Hindlimb muscle (tissue), 1 donor: ENCODE measurements at regions not wholly inside any gene's neighbourhood (a gene's known extent, or its start where the extent isn't known, plus 50 kb on each side); places are given as distances from the start of the nearest gene placed in this dataset.

ENCODE experiments used
- DNase-seq: peaks from one replicate; pipeline ENCODE4 v3.0.0-alpha.2; 2013

DNA sequence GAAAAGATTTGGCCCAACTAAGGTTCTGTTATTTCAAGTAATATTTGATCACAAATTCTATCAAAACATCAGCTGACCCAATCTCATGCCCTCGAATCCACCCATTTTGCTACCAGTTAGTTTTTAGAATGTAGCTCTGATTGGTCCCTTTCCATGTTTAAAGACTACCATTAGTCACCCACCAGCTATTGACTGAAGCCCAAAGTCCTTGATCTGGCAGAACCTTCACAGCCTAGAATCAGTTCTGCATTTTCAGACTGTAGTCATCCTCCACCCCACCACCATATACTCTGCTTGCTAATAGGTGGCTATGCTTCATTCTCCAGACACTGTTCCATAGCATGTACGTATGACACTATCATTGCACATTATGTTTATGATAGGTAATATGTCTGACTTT lies 182.2 kb upstream of the TARS1 start:
- DNase-seq = no peak

- DNase-seq = no peak
Measured at GRCh38 chr5:33260098-33260497, 180.7 kb upstream of the TARS1 start.

DNA sequence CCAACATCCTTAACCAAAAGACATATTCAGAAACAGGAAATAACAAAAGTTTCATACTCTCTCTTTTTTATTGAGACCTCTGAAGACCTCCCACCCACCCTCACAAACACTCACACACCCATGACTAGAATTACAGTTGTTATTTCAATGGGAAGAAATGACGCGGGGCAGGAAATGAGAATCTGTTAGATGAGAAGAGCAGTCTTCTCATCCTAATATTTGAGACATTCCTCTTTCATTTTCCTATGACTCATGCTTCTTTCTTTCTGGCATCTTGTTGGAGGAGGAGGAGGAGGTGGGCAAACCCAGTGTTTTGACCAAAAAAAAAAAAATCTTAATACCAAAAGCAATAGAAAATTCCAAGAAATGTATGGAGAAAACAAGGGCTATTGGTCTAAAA lies 179.5 kb upstream of the TARS1 start:
- no peak for DNase-seq

DNA sequence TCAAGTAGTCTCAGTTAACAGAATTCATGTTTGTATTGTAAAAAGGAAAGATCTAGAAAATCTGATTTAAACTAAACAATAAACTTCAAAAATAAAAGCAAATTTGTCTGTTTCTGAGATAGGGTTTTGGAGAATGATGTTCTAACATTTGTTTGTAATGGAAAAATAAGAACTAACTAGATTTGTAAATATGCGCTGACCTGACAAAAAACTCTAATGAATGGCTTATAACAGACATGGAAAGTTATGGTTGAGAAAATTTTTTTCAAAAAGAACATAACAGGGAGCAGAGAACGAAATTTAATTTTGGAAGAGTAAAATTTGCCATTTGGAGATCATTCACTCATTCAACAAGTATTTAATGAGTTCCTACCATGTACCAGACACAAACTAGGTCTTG lies 179.0 kb upstream of the TARS1 start:
- DNase-seq = no peak

DNA sequence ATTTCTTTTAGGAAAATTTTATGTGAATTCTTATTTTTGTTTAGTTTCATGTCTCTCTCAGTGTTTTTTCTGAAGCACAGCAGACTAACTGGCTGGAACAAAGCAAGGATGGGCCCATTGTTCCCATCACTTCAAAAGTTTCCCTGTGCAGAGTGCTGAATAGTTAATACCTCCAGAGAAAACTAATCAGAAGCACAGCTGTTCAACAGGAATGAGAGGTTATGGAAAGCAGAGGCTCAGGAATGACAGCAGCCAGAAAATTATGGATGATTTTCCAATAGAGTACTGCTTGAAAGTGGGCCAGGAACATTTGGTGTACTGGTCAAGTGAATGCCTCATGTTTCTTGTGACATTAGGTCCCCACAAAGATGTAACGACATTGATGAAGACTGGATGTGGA lies 173.0 kb upstream of the TARS1 start:
- peak; percentile 54 for DNase-seq

- peak; percentile 46 for DNase-seq
Measured at GRCh38 chr5:33268374-33268773, 172.4 kb upstream of the TARS1 start.

DNA sequence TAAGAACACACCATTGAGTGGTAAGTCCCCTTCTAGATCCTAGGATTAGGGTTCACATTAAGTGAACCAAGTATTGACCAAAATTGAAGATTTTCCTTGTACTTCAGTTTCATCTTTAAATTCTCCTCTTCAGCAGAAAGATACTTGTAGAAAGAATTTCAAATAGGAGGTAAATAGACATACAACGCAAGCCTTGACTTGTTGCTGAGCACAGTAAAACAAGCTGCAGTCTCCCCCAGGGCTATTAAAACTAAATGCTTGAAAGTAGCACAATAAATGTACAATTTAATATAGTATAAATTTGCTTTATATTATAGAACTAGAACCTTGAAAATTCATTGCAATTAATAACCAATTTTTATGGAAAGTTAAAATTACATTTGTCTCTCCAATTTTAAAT lies 170.1 kb upstream of the TARS1 start:
- no peak for DNase-seq

GRCh38 chr5:33271606-33272005 lies 169.2 kb upstream of the TARS1 start:
- DNase-seq = no peak

DNA sequence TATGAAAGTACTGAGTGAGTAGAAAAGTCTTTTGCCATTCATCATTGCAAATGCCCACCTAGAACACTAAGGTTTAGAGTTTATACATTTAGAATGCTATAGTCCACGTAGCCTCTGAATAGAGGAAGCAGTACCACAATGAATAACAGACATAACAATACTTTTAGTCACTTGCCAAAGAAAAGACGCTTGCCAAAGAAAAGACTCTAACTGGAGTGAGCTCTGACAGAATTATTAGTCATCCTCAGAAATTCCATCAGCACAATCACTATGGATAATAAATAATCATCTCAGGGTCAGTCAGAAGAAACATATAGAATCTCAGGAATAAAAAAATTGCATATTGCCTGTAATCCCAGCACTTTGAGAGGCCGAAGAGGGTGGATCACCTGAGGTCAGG lies 168.5 kb upstream of the TARS1 start:
- no peak for DNase-seq

DNA sequence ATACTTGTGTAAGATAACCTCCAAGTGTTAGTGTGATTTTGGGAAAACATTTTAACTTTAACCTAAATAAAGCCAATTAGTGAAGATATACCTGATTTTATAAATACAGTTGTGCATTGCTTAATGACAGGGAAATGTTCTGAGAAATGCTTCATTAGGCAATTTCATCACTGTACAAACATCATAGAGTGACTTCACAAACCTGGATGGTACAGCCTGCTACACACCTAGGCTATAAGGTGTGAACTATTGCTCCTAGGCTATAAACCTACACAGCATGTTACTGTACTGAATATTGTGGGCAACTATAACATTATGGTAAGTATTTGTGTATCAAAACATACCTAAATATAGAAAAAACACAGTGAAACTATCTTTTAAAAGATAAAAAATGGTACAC lies 166.8 kb upstream of the TARS1 start:
- no peak for DNase-seq

DNA sequence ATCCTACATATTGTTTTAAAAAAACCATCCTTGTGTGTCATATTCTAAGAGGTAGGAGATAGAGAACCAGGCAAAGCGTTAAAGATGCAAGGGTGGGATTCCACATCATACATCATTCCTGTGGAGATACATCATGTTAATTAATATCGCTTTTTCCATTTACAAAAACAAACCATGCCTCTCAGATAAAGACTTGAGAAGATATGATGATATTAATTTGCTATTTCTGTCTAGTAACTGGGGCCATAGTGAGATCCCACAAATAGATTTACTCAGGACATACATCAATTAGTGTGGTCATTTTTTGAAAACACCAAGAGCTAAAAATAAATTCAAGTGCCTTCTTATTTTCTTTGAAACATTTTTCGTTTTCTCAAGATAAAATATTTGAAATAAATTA lies 165.4 kb upstream of the TARS1 start:
- DNase-seq = no peak

- no peak for DNase-seq
Measured at GRCh38 chr5:33275921-33276627, 164.7 kb upstream of the TARS1 start.

- no peak for DNase-seq
Measured at GRCh38 chr5:33276628-33276950, 164.2 kb upstream of the TARS1 start.

- no peak for DNase-seq
Measured at GRCh38 chr5:33277061-33277650, 163.6 kb upstream of the TARS1 start.

DNA sequence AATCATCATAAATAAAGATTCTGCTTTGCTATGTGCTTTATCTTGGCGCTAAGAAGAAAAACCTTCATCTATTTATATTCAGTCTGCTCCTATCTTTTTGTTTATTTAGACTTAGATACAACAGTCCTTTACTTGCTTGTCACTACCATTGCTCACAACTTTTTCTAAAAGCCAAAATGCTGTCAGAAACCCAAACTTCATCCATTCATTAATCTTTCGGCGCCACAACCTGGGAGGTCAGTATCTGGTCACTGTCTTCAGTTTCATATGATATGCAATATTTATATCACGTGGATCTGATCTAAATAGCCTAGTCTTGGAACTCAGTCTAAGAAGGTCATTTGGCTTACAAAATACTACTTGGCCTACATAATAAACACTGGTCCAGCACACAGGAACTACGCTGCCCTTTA lies 159.3 kb upstream of the TARS1 start:
- DNase-seq = no peak

DNA sequence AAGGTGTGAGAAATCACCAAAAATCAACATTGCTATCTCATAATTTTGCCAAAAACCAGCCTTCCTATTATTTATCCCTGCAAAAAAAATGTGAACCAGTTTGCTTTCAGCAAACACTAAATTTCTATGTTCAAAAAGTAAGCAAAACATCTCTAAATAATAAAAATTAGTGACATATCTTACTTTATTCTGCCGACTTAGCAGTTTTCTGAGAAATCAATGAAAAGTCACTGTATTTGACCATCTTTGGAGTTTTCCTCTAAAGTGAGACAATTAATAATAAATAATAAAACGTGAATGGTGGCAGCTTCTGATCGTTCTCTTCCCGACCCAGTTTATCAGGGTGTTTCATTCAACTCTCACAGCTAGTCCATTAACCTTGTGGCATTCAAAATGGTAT lies 158.6 kb upstream of the TARS1 start:
- no peak for DNase-seq

DNA sequence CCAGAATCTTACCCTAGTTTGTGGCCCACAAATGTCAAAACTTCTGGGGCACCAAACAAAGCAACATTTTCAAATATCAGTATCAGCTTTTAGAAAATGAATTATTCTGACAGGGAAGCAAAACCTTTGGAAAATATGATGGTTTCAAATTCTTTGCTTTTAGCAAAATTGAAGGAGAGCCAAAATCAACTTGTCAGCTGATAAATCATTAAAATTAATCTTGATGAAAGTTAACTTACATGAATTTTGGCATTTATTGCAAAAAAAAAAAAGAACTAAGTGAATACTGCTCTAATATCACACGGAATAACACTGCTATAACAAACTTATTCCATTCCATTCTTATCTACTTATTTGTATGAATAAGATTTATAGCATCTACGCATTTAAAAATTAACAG lies 158.1 kb upstream of the TARS1 start:
- no peak for DNase-seq

- DNase-seq = no peak
Measured at GRCh38 chr5:33283243-33283642, 157.5 kb upstream of the TARS1 start.

GRCh38 chr5:33284681-33285080 lies 156.1 kb upstream of the TARS1 start:
- DNase-seq = no peak

DNA sequence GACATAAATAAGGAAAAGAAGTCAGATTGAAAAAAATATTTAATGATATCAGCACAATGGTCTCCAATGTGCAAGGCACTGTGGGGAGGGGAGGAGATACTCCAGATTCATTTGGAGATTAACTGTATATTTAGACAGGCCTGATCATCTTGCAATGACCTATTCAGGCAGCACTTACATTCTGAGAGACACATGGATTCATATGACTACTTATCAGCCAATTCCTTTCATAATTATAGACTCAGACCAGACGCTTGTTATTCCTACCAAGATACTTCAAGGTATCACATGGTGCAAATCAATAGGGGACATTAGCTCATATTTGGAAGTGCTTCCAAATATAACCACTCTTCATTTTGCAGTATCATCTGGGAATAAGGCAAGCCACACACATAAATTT lies 153.5 kb upstream of the TARS1 start:
- no peak for DNase-seq

DNA sequence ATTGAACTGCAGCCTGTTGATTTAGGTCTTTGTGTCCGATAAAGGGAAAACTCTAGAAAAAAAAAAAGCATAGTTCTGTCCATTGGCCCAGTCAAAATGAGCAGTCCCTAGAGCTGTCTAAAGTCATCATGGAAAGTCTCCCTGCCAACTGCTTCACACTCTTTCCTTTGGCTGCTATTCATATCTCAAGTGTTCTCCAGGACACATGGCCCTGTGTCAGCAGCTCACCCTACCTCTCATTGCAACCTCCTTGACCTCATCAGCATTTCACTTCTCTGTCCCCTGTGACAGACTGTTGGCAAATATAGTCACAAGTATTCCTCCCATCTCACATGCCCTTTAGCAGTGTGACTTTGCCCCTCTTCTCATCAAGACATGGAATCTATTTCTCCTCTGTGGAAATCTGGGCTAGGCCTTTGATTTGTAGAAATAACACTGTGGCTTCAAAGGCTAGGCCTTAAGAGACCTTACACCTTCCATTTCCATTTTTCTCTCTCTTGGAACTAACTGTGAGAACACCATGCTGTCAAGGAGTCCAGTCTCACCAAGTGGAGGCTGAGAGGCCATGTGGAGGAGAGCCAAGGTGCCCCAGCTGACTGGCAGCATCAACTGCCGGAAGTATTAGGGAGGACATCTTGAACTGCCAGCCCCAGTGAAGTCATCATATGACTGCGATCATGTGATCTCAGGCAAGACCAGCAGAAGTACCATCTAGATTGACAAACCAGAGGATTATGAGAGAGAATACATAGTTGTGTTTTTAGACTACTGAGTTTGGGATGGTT lies 149.4 kb upstream of the TARS1 start:
- no peak for DNase-seq

GRCh38 chr5:33297760-33298216 lies 143.0 kb upstream of the TARS1 start:
- no peak for DNase-seq

- DNase-seq = no peak
Measured at GRCh38 chr5:33299621-33300208, 141.1 kb upstream of the TARS1 start.
